ENCODE measurements at regions not wholly inside any gene's neighbourhood (a gene's known extent, or its start where the extent isn't known, plus 50 kb on each side); places are given as distances from the start of the nearest gene placed in this dataset.

GRCh38 chr10:32148864-32149251 is 92.6 kb upstream of the KIF5B start:
- TF ChIP-seq CTCF (IDR thresholded peaks at IDR 0.05; ENCODE audit: low read length): no peak
- TF ChIP-seq EZH2 (IDR thresholded peaks at IDR 0.05; ENCODE audit: borderline replicate concordance, low read length): no peak

All from OCI-LY1 (cell line).